Duodenal mucosa (tissue), 2 donors: ENCODE measurements at regions not wholly inside any gene's neighbourhood (a gene's known extent, or its start where the extent isn't known, plus 50 kb on each side); places are given as distances from the start of the nearest gene placed in this dataset.

Experiments used
- H3K27ac ChIP-seq: one replicate; pipeline ENCODE4 v1.7.0; 2013; ENCODE audit warnings: low read depth, low read length
- H3K27me3 ChIP-seq, 2 donors: one replicate each; pipeline ENCODE4 v1.7.0; 2013; ENCODE audit warnings: low read length in 2 of 2, control low read depth in 1 of 2; ENCODE audit not compliant: insufficient read depth in 2 of 2, control insufficient read depth in 1 of 2
- H3K36me3 ChIP-seq, 2 donors: one replicate each; pipeline ENCODE4 v1.7.0; 2013; ENCODE audit warnings: low read length in 2 of 2, control low read depth in 1 of 2; ENCODE audit not compliant: insufficient read depth in 2 of 2, control insufficient read depth in 1 of 2
- H3K4me1 ChIP-seq, 2 donors: one replicate each; pipeline ENCODE4 v1.7.0; 2013; ENCODE audit warnings: low read length in 2 of 2, control low read depth in 1 of 2; ENCODE audit not compliant: insufficient read depth in 2 of 2, control insufficient read depth in 1 of 2
- H3K4me3 ChIP-seq, 2 donors: one replicate each; pipeline ENCODE4 v1.7.0; 2013; ENCODE audit warnings: low read length in 2 of 2, low read depth in 1 of 2
- H3K9ac ChIP-seq, 2 donors: one replicate each; pipeline ENCODE4 v1.7.0; 2013; ENCODE audit warnings: low read length in 2 of 2, low read depth in 1 of 2
- H3K9me3 ChIP-seq, 2 donors: one replicate each; pipeline ENCODE4 v1.7.0; 2013; ENCODE audit warnings: low read length in 2 of 2, control low read depth in 1 of 2; ENCODE audit not compliant: control insufficient read depth in 1 of 2

DNA sequence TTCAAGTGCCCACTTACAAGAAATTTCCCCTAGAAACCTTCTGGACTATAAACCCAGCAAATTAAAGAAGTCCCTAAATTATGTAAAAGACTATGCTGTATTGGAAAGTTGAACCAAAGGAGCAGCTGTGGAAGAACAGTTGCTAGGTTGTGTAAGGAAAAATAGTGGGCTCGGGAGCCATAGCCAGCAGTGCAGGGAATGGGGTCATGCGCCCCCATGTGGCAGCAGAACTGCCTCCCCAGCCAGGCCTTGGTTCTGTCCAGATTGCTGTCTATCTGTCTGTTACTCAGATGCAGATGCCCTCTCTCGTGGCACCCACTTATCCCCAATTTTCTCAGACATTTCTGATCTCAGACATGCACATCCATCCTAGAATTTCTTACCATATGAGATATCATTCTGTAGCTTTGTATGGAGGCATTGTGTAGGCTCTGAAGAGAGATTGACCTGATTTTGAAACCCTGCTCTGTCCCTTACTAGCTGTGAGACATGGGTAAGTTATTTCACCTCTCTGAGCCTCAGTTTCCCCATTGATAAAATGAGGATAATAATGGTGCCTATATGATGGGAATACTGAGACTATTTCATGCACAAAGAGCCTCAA is 258.3 kb downstream of the SS18 start:
- Histone ChIP-seq H3K9ac (no peak overlapping the region), H3K27me3 (no peaks in the 10 kb centered on the region), H3K9me3 (no peaks in the 10 kb centered on the region), H3K27ac (no peak overlapping the region), H3K36me3 (no peaks in the 10 kb centered on the region), H3K4me1 (no peaks in the 10 kb centered on the region), H3K4me3 (no peak overlapping the region)

DNA sequence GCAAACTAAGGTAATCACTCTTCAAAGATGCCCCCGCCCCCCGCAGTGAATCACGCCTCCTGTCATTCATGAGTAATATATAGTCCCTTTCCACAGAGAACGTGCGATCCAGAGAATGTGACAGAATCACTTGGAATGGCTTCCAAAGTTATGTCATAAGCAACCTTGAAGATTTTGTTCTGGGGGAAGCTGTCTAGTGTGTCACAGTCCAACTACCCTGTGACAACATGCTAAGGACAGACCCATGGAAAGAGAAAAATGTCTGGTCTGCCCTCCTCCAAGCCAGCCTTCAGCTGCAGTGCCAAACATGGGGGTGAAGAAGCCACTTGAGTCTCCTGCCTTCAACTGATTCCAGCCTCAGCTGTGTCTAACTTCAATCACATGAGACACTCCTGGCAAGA is 259.1 kb downstream of the SS18 start:
- Histone ChIP-seq H3K36me3 (no peaks in the 10 kb centered on the region), H3K9me3 (no peaks in the 10 kb centered on the region), H3K27ac (no peak overlapping the region), H3K9ac (no peak overlapping the region), H3K27me3 (no peaks in the 10 kb centered on the region), H3K4me1 (no peaks in the 10 kb centered on the region), H3K4me3 (no peak overlapping the region)

DNA sequence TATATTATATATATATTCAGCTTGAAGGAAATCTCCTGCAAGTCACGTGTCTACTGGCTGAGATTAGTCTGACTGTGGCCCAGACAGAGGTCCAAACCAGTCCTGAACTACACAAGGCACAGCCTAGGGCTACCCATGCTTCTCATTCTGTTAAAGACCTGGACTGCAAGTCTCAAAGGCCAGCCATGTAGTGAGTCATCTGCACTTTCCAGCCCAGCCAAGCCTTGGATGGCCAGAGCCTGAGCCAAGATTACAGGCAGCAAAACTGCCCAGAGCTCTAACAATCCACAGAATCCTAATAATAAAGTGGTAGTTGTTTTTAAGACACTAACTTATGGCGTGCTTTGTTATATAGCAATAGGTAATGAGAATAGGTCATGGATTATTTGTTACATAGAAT is 259.6 kb downstream of the SS18 start:
- H3K9me3 ChIP-seq: no peaks in the 10 kb centered on the region
- no peak overlapping the region for H3K27ac ChIP-seq
- no peak overlapping the region for H3K9ac ChIP-seq
- H3K36me3 ChIP-seq: no peaks in the 10 kb centered on the region
- H3K27me3 ChIP-seq: no peaks in the 10 kb centered on the region
- no peaks in the 10 kb centered on the region for H3K4me1 ChIP-seq
- no peak overlapping the region for H3K4me3 ChIP-seq

GRCh38 chr18:25827961-25828561 is 262.4 kb downstream of the SS18 start:
- H3K27me3 ChIP-seq: no peaks in the 10 kb centered on the region
- H3K9me3 ChIP-seq: no peaks in the 10 kb centered on the region
- no peak overlapping the region for H3K4me3 ChIP-seq
- no peaks in the 10 kb centered on the region for H3K4me1 ChIP-seq
- H3K9ac ChIP-seq: no peak overlapping the region
- H3K36me3 ChIP-seq: no peaks in the 10 kb centered on the region
- H3K27ac ChIP-seq: no peak overlapping the region

DNA sequence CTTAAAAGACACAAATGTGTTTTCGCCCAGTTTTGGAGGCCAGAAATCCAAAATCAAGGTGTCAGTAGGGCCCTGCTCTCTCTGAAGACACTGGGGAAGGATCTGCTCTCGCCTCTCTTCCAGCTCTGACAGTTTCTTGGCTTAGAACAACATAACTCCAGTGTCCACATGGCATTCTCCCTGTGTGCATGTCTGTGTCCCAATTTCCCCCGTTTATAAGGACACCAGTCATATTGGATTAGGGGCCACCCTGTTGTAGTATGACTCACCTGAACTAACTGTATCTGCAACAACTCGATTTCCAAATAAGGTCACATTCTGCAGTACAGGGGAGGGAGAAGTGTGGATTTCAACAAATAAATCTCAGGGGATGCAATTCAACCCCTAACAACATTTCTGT is 263.2 kb downstream of the SS18 start:
- H3K36me3 ChIP-seq: no peaks in the 10 kb centered on the region
- H3K4me1 ChIP-seq: no peaks in the 10 kb centered on the region
- no peak overlapping the region for H3K4me3 ChIP-seq
- no peaks in the 10 kb centered on the region for H3K27me3 ChIP-seq
- no peaks in the 10 kb centered on the region for H3K9me3 ChIP-seq
- no peak overlapping the region for H3K27ac ChIP-seq
- H3K9ac ChIP-seq: no peak overlapping the region

- Histone ChIP-seq H3K27ac (no peak overlapping the region), H3K27me3 (no peaks in the 10 kb centered on the region), H3K9ac (no peak overlapping the region), H3K36me3 (no peaks in the 10 kb centered on the region), H3K4me1 (no peaks in the 10 kb centered on the region), H3K9me3 (no peaks in the 10 kb centered on the region), H3K4me3 (no peak overlapping the region)
These were observed 263.6 kb downstream of the SS18 start for GRCh38 chr18:25826823-25827222.

GRCh38 chr18:25825979-25826776 is 264.2 kb downstream of the SS18 start:
- Histone ChIP-seq H3K9me3 (no peaks in the 10 kb centered on the region), H3K36me3 (no peaks in the 10 kb centered on the region), H3K27me3 (no peaks in the 10 kb centered on the region), H3K4me1 (no peaks in the 10 kb centered on the region), H3K27ac (no peak overlapping the region), H3K9ac (no peak overlapping the region), H3K4me3 (no peak overlapping the region)

DNA sequence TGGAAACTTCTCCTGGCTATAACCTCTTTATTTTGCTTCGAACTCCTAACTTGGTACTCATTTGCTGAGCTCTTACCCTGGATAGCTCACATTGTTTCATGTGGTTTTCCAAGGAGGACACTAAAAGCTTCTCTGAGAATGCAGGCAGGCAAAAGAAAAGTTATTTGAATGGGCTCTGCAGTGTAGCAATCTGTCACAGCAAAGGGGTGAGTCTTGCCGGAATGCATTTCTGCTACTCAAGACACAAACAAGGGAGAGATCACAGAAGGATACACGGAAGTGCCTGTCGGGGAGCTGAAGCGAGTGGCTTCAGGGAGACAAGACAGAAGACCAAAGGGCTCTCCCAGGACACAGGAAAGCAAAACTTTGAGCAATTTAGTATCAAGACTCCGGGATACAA is 265.4 kb downstream of the SS18 start:
- no peaks in the 10 kb centered on the region for H3K36me3 ChIP-seq
- H3K9ac ChIP-seq: no peak overlapping the region
- H3K4me3 ChIP-seq: no peak overlapping the region
- H3K9me3 ChIP-seq: no peaks in the 10 kb centered on the region
- no peaks in the 10 kb centered on the region for H3K27me3 ChIP-seq
- H3K4me1 ChIP-seq: no peaks in the 10 kb centered on the region
- no peak overlapping the region for H3K27ac ChIP-seq

- Histone ChIP-seq H3K4me1 (no peaks in the 10 kb centered on the region), H3K36me3 (no peaks in the 10 kb centered on the region), H3K27ac (no peak overlapping the region), H3K9ac (no peak overlapping the region), H3K4me3 (no peak overlapping the region), H3K9me3 (no peaks in the 10 kb centered on the region), H3K27me3 (no peaks in the 10 kb centered on the region)
These were observed 270.6 kb downstream of the SS18 start for GRCh38 chr18:25819746-25820363.

DNA sequence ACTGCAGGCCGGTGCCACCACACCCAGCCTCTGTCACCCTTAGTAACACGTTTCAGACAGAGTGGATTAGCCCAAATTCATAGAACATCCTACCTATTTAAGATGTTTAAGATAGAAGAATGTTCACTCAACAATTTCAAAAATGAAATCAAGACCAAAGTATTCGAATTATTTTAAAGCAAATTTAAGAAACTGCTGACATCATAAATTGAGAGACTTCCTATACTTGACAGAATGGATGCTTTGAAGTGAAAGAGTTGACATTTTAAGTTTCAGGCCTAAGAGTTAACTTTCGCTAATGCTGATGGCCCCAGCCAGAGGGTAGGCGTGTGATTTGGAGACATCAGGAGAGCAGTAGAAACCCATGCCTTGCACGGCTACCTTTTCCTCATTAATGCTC is 271.9 kb downstream of the SS18 start:
- no peaks in the 10 kb centered on the region for H3K9me3 ChIP-seq
- H3K27ac ChIP-seq: no peak overlapping the region
- H3K27me3 ChIP-seq: no peaks in the 10 kb centered on the region
- no peaks in the 10 kb centered on the region for H3K36me3 ChIP-seq
- no peak overlapping the region for H3K4me3 ChIP-seq
- no peak overlapping the region for H3K9ac ChIP-seq
- H3K4me1 ChIP-seq: no peaks in the 10 kb centered on the region
